Activated CD8-positive, alpha-beta memory T cell treated with anti-CD3 and anti-CD28 coated beads for 1 hour (primary cell): ENCODE measurements at regions not wholly inside any gene's neighbourhood (a gene's known extent, or its start where the extent isn't known, plus 50 kb on each side); places are given as distances from the start of the nearest gene placed in this dataset.
"Not testable (repeated sequence)": the region's sequence is repeated elsewhere in the genome, so short reads cannot be mapped to it uniquely, and the experiment has no call there.

Experiments
- DNase-seq, 2 donors: peaks; one replicate each; pipeline ENCODE4 v3.0.0-alpha.2; 2020; ENCODE audit warnings: low read depth in 1 of 2; ENCODE audit errors: extremely low read depth in 1 of 2

DNA sequence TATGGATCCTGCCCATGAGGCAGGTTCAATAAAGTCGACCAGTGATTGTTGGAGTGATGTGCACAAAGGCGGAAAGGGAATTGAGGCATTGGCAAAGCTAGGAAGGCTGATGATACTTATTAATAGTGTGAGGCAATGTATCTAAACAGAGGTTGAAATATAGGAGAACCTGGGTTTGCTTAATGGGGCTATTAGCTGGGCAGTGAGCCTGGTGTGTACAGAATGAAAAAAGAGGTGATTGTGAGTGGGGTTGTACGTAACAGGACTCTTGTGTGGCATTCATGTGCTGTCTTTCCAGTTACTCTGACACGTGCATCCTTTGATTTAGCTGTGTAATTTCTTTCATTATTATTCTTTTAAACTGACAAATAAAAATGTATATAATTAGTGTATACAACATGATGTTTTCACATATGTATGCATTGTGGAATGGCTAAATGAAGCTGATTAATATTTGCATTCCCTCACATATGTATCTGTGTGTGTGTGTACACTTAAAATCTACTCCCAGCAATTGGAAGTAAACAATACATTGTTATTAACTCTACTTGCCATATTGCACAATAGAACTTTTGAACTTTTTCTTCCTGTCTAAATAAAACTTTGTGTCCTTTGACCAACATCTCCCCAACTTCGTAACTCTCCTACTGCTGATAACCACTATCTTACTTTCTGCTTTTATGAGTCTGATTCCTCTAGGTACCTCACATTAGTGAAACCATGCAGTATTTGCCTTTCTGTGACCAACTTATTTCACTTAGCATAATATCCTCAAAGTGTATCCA is 220.5 kb upstream of the SLC35B3 start:
- no peak for DNase-seq

DNA sequence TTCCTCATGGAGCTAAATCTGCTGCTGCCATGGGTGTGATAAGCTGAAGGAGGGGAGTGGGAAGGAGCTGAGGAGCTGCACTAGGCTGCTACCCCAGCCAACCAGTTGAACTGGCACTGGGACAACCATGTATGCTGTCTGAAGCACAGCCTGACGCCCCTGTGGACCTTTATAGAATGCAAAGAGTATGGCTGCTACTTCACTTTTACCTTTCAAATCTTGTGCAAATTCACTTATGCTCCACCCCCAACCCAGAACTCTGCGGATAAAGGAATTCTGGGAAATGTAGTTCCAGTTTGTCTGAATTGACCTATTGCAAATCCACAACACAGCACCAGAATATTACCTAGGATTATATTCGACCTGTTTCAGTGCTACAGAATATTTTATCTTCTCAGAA is 217.4 kb upstream of the SLC35B3 start:
- DNase-seq, result no peak

DNA sequence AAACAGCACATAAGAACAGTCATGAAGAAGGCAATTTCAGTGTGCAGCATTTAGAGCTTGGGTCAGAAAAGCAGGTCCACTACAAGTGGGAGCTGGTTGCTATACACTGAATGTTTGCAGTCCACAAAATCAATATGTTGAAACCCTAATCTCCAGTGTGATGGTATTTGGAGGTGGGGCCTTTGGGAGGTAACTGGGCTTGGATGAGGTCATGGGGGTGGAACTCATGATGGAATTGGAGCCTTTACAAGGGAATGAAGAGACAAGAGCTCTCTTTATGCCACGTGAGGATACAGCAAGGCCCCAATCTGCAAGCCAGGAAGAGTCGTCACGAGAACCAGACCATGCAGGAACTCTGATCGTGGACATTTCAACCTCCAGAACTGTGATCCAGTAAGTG is 216.7 kb upstream of the SLC35B3 start:
- no peak for DNase-seq

DNA sequence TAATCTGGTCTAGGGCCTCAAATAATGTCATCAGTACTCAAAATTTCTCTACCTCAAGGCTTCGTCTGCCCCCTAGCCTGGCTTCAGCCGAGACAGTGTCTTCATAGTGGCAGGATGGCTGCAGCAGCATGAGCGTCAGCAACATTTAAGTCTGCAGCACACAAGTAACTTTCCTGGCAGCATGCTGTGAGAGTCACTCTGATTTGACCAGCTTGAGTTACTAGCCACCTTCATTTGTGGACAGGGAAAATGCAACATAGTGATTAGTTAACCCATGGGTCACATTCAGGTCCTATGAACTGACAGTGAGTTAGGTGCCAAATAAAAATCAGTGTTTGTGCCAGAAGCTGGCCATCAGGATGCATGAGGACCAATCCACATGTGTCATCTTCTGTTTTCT is 209.9 kb upstream of the SLC35B3 start:
- no peak for DNase-seq

DNA sequence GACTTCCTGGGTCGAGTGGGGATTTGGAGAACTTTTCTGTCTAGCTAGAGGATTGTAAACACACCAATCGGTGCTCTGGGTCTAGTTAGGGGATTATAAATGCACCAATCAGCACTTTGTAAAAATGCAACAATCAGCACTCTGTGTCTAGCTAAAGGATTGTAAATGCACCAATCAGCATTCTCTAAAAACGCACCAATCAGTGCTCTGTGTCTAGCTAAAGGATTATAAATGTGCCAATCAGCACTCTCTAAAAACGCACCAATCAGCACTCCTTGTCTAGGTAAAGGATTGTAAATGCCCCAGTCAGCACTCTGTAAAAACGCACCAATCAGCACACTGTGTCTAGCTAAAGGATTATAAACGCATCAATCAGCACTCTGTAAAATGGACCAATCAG is 209.0 kb upstream of the SLC35B3 start:
- no peak for DNase-seq

DNA sequence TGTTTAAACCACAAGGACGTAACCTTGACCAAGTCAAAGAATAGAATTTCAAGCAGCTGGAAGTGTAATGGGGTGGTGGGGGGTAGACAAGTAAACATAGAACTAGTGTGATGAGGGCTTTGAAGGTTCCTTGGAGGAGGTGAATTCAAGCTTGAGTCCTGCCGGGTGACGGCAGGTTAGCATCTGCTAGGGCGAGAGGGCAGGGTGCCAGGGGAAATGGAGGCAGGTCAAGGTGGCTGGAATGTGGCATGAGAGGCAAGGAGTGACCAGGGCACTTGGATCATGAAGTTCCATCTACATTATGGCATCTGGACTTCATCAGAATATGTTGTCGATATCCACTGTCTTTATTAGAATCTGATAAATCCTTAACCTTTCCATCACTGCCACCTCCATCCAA is 207.5 kb upstream of the SLC35B3 start:
- no peak for DNase-seq

DNA sequence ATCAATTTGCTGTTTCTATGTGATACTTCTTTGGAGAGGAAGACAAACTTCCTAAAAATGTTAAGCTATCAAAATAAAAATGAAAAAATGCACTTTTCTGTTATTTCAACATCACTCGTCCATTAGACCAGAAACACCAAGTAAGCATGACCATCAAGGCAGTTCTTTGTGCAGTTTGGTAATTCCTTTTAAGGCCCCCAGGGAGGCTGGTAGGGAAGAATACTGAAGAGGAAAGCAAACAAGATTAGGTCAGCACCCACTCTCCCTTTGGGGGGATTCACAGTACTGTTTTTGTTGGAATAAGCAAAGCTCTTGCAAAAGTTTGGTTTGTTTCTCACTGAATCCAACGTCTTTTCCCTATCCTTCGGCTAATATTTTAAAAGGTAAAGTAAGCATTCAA is 206.8 kb upstream of the SLC35B3 start:
- no peak for DNase-seq

DNA sequence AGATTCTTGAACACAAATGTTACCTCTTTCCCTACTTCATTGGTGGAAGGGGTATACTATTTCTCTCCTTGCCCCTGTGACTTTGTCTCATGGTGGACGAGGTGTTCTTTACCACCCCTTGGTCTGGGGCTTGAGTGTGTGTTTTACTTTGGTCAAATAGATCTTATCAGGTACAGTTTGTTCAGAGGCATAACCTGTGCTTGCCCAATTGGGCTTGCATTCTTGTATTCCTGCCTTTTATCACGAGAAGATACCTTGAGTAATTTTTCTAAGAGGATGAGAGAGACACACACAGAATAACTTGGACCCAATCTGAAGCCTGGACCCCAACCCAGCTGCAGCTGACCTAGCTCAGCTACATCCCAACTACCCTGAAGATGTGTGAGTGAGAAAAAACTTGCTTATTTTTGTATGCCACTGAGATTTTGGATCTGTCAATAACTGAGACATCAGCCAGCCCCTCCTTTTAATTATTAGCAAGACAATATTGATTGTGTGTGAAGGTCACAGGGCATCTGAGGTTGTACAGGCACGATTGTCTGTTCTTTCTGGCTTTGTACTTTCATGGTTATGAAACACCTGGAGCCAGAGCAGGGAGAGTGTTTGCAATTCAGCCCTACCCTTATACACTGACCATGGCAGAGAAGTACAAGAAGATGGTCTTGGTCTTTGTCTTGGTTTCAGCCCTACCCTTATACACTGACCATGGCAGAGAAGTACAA is 204.7 kb upstream of the SLC35B3 start:
- no peak for DNase-seq

DNA sequence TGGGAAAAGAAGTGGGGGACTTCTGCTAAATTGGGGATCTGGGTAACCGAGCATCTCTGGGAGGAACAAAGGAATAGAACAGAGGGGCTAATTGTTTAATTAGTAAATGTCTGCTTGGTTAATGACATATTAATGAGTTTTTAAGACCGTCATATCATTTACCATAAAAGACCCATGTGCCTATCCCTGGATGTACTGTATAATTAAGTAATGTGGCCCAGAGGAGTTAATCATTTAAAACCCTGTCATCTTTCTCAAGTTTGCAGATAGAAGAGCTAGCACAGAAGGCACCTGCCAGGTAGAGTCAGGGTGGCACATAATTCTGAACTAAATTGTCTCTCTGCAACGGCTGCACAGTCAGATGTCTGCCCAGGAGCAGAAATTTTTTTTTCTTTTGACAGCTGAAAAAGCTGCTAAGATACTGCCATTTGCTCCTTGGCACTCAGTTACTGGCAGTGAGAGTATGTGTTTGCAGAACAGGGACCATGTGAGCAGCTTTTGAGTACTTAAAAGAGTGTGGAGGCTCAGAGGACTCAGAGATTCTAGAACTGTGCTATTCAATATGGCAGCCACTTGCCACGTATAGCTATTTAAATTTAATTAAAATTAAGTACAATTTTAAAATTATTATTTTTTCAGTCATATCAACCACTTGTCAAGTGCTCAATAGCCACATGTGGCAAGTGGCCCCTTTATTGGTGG is 202.7 kb upstream of the SLC35B3 start:
- DNase-seq, result no peak

DNA sequence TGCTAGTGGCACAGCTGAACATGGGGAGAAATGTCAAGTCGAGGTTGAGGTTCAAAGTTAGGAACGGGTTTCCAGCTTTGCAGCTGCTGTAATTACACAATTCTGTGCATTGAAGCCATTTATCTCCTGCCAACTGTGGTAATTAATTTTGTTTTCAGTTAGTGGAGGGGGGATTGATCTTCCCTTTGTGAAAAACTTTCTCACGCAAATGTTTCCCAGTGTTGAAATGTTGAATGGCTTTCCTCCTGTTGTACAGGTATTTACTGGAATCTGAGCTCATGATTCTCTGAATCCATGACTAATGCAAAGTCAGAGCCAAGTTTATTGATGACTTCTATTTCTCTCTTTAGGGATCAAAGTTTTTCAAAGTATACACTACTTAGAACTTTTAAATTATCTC is 198.4 kb upstream of the SLC35B3 start:
- DNase-seq, result no peak

DNA sequence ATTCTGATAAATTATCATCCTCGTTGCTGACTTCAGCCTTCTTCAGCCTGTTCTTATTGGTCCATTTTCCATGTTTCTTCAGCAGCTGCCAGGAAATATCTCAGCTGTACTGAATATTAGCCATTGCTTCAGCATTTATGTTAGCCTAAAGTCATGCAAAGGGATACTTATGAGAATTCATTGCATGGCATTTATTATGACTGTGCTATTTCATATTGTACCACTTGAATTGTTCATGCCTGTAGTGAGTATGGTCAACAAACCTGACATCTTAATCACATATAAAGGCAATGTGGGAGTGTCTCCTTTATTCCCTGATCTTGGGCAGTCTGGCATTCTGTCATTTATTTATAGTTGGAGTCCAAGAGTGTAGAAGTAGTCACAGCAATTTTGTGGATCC is 193.4 kb upstream of the SLC35B3 start:
- DNase-seq, result no peak

DNA sequence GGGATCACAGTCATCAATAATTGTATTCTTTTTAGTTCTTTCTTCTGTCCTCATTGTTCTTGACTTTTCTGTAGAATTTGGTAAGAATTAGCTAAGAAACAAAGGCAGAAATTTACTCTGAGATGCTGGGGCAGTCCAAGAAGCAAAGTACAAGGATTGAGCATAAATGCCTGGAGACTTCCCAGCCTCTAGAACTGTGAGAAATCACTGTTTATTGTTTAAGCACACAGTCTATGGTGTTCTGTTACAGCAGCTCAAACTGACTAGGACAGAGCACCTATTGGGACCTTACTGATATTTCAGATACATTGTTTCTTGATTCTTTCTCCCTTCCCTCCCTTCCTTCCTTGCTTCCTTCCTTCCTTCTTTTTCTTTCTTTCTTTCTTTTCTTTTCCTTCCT is 192.7 kb upstream of the SLC35B3 start:
- no peak for DNase-seq

DNA sequence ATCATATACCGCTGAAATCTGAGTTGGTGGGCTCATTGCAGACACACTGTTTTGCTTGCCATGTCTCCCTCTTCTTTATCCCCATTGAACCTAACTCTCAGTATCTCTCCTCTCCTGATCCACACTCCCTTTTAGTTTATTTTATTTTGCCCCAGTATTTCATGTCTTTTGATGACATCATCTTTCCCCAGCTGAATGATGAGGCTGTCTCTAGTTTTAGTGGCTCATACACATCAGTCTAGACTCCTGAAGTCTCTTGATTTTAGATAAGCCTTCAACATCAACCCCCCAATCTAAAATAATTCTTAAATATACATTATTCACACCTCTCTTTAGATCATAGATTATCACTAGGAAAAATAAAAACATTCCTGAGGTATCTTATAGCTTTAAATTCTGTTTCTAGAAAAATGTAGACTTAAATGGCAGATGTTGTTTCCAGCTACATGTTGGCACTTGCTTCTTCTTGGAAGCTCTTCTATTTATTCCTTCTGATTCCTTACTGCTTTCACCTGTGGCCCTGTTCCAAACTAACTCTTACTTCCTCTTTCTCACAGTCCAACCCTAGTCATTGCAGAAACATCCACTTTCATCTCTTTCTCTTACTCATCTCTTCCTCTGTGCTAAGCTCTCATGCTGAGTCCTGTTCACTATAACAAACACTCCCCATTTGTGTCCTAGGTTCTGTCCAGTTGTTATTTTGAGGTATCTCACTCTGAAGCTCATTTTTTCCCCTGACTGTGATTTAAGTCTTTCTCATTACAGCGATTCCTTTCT is 191.9 kb upstream of the SLC35B3 start:
- no peak for DNase-seq

DNA sequence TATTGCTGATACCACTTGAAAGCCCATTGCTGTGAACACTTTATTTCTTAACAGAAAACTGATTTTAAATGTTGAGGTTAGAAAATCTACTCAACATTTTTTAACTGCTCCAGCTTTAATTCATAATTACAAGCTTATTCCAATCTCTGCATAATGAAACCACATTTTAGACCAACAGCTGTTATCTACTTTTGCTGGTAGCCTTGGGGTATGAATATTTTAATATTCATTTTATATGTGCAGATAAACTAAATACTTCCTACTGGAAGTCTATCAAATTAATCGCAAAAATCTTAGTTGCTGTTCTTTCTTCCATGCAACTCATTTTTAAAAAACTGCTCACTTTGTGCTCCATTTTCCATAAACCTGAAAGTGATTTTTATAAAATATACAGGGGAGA is 189.3 kb upstream of the SLC35B3 start:
- no peak for DNase-seq

DNA sequence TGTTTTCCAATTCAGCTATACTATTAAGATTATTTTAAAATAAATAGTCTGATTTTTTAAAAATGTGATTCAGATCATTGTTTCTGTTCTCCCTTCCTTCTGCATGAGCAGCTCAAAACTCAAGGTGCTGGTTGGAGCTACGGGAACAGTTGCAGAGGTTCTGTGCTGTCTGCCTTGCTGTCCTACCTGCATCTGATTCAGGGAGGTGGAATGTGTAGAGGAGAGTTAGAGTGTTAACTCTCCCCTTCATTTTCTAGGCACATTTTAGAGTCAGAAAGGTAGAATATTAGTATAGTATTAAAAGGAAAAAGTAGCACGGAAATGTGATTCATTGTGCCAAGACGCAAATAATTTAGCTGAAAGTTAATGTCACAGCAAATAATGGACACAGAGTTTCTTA is 188.1 kb upstream of the SLC35B3 start:
- no peak for DNase-seq

DNA sequence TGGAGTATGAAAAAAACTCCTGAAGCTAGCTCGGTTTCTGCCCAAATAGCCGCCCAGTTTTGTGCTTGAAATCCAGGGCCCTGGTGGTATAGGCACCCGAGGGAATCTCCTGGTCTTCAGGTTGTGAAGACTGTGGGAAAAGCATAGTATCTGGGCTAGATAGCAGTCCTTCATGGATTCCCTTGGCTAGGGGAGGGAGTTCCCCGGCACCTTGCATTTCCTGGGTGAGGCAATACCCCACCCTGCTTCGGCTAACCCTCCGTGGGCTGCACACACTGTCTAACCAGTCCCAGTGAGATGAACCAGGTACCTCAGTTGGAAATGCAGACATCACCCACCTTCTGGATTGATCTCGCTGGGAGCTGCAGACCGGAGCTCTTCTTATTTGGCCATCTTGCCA is 184.5 kb upstream of the SLC35B3 start:
- no peak for DNase-seq

DNA sequence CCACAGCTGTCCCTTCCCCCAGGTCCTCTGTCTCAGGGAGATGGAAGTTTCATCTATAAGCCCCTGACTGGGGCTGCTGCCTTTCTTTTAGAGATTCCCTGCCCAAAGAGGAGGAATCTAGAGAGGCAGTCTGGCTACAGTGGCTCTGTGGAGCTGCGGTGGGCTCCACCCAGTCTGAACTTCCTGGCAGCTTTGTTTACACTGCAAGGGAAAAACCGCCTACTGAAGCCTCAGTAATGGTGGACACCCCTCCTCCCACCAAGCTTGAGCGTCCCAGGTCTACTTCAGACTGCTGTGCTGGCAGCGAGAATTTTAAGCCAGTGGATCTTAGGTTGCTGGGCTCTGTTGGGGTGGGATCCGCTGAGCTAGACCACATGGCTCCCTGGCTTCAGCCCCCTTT is 184.1 kb upstream of the SLC35B3 start:
- DNase-seq, result not testable (repeated sequence)

DNA sequence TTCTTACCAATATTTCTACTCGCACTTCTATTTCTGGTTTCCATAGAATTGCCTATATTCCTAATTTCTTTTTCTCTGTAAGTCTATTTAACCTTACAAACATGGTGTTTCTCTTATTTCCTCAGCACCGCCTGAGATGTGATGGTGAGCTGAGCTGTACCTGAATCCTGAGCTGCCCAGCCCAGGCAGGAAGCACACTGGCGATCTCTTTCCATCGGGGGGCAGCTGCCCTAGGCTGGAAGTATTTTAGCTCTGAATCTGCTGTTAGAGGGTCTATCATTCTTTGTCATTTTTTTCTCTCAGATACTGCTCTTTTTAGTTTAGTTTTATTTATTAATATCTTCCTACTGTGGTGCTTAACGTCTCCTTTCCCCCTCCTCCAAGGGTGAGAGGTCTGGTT is 173.4 kb upstream of the SLC35B3 start:
- DNase-seq, result no peak

DNA sequence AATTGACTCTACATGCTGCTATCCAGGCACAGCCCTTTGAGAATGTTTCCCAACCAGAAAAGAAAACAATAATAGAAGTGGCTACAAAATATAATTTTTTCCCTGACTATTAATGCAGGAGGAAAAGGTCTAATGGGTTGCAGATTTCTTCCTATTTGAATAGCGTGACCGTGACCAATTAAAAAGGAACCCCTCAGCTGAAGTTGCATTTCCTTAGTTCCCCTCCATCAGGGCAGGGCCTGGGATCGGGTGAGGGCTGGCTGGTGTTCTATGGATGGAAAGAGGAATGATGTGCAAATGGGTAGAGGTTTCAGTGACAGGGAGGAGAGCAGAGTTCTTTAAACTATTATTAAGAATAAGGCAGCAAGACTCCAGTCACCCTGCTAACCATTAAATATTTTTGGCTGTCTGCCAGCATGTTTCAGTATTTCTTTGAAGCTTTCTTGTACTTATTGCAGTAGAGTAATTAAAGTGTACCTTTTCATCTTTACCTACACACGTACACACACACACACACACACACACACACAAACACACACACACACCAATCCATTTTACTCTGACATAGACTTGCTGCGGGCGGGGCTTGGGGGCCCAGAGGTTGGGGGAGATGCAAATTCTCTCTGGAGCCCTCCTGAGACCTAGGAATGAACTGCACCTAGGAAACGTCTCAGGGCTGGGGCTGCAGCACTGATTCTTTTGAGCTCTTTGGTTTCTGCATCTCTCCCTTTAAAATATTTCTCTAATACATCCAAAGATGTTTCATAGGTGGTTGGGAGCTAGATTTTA is 154.8 kb upstream of the SLC35B3 start:
- DNase-seq, result no peak

DNA sequence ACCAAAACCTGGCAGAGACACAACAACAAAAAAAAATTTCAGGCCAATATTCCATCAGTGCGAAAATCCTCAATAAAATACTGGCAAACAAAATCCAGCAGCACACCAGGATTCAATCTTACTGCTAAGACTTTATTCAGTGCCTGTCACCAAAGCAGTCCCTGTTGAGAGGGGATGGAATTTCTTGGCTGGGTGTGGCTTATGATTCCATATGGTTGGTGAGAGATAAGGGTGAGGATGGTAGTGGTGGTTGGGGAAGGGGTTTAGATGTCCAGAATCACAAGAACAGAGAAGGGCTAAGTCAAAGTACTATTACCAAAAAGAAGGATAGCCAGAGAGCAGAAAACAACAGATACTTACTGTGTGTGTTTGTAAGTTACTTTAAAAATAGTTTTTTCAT is 152.8 kb upstream of the SLC35B3 start:
- no peak for DNase-seq
